Mucosa of descending colon (tissue), 3 donors: ENCODE measurements at regions not wholly inside any gene's neighbourhood (a gene's known extent, or its start where the extent isn't known, plus 50 kb on each side); places are given as distances from the start of the nearest gene placed in this dataset.

Source experiments
- ATAC-seq: fragments of 200-7000 bp; cut with Tn5 transposase; one replicate; pipeline ENCODE4 v1.9.1; 2020; ENCODE audit warnings: mild to moderate bottlenecking, moderate library complexity
- DNase-seq, 3 donors: peaks; one replicate each; pipeline ENCODE4 v3.0.0-alpha.2; 2020
- H3K36me3 ChIP-seq: fragments of 200-600 bp; one replicate; pipeline ENCODE4 v1.8.0; 2021; ENCODE audit warnings: low read depth, mild to moderate bottlenecking
- H3K4me1 ChIP-seq: fragments of 200-600 bp; one replicate; pipeline ENCODE4 v1.8.0; 2021; ENCODE audit warnings: low read depth, mild to moderate bottlenecking
- H3K4me3 ChIP-seq: fragments of 200-600 bp; one replicate; pipeline ENCODE4 v1.8.0; 2021; ENCODE audit warnings: mild to moderate bottlenecking
- H3K9me3 ChIP-seq: fragments of 200-600 bp; one replicate; pipeline ENCODE4 v1.8.0; 2021; ENCODE audit warnings: mild to moderate bottlenecking
- CTCF ChIP-seq: fragments of 200-600 bp; IDR thresholded peaks from one replicate; pipeline ENCODE4 v1.8.0; 2022; ENCODE audit warnings: antibody characterized with exemption, mild to moderate bottlenecking
- intact Hi-C, 2 donors: fragments of 100-400 bp; cut with DNase I in 1 of 2; cut with micrococcal nuclease in 1 of 2; formaldehyde crosslinking; loops; one replicate each; pipeline versions ENCODE4 v1.11.0 to v1.11.1; 2022; cut with DNase I, micrococcal nuclease
- donor health status: DM: no; HTN: no; CAD: no; lungs with moderate emphysema.
- donor health status: DM: no; HTN: no; CAD: no.
- donor health status: DM: no; HTN: yes; CAD: no.

DNA sequence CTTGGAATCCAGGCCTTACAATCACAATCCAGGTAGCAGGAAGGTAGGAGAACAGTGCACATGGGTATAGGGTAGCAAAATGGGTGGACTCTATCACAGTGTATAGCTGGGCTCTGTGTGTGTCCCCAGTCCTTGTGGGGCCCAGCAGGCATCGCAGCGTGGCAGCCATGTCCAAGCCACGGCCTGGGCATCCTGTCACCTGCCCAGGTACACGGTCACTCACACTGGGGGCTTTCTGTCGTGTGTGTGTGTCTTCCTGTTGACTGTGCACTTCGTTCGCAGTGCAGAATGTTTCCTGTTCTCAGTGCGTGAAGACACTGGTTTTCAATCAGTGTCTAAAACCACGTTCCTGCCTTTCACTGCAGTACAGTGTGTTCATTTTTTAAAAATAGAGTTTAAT is 523.2 kb upstream of the JARID2 start:
- no peak for TF ChIP-seq CTCF
- ATAC-seq = peak; percentile 68
- no peaks in the 10 kb centered on the region for H3K9me3 ChIP-seq
- H3K4me3 ChIP-seq = no peak overlapping the region
- H3K4me1 ChIP-seq = peaks cover 7% of the 10 kb centered on the region
- intact Hi-C loops = no loop called here
- peak in 1 of 3 donors; percentile 62 for DNase-seq
- H3K36me3 ChIP-seq = no peaks in the 10 kb centered on the region

GRCh38 chr6:14723535-14724086 is 522.3 kb upstream of the JARID2 start:
- Histone ChIP-seq H3K36me3 (no peaks in the 10 kb centered on the region), H3K9me3 (no peaks in the 10 kb centered on the region), H3K4me1 (peaks cover 7% of the 10 kb centered on the region), H3K4me3 (no peak overlapping the region)
- TF ChIP-seq CTCF = no peak
- ATAC-seq (no peak), DNase-seq (no peak)
- intact Hi-C loops = no loop called here

DNA sequence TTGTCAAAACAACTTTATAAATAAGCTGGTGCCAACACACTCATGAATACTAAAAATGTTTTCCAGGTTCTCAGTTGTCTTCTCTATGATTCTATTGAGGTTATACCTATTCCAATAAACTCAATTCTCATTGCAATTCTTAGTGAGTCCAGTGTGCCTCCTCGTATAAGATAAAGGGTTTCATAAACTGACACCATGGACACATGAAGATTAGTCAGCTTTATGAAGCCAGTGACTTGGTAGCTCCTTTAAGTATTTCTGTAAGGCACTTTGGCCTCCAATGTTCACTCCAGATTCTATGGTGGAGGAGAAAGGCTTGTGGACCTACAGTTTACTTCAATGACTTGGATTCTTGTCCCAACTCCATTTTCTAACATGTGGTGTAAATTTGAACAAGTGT is 521.3 kb upstream of the JARID2 start:
- TF ChIP-seq CTCF = no peak
- H3K9me3 ChIP-seq = no peaks in the 10 kb centered on the region
- DNase-seq (no peak), ATAC-seq (no peak)
- peaks cover 7% of the 10 kb centered on the region for H3K4me1 ChIP-seq
- H3K36me3 ChIP-seq = no peaks in the 10 kb centered on the region
- intact Hi-C loops = no loop called here
- no peak overlapping the region for H3K4me3 ChIP-seq

DNA sequence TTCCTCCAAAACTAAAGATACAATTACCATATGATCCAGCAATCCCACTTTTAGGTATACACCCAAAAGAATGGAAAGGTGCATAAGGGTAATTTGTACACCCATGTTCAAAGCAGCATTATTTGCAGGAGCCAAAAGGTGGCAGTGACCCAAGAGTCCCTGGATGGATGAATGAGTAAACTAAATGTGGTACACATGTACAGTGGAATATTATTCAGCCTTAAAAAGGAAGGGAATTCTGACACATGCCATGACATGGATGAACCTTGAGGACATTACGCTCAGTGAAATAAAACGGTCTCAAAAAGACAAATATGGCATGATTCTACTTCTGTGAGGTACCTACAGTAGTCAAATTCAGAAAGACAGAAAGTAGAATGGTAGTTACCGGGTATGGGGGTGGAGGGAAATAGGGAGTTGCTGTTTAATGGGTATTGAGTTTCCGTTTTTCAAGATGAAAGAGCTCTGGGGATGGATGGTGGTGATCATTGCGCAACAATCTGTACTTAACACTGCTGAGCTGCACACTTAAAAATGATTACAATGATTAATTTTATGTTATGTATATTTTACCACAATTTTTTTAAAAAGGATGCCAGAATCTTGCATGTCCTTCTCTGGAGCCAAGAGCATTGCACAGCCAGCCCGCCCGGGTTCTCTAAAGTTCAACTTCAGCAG is 518.9 kb upstream of the JARID2 start:
- DNase-seq (no peak), ATAC-seq (no peak)
- Histone ChIP-seq H3K9me3 (no peaks in the 10 kb centered on the region), H3K36me3 (no peaks in the 10 kb centered on the region), H3K4me3 (no peak overlapping the region), H3K4me1 (no peaks in the 10 kb centered on the region)
- no peak for TF ChIP-seq CTCF
- intact Hi-C loops = no loop called here

DNA sequence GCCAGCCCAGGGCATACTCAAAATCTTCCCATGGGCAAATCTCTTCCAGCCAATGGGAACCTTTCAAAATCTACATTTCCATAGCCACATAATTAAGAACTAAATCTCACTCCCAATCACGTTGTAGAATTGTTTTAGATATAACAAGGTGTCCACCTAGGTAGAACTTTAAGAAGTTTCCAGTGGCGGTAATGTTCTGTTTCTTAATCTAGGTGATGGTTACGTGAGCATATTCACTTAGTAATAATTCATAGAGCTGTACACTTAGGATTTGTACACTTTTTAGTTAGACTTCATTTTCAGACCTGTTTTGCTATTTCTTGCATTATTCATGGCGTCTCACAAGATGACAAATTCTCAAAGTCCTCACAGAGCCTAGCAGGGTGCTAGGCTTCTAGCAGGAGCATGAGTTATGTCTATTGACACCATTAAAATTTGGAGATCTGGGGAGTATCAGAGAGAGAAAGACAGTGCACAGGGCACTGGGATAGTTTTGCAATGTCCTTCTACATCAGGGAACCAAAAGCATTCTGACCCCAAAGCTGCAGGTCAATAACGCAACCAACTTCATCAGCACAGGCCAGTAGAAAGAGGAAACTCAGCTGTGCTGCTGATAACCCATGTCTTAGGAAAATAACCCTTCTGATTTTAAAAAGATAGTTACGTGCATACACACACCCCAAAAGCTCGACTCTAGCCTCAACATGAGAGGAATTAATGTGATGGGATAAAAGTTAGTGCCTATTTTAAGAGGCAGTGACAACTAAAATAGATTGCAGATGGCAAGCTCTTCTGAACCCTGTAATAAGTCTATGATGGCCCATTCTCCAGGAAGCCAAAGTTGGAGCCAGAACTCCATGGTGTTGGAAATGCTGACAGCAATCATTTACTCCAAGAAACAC is 518.1 kb upstream of the JARID2 start:
- no peak for TF ChIP-seq CTCF
- no peak for DNase-seq
- no peaks in the 10 kb centered on the region for H3K9me3 ChIP-seq
- ATAC-seq = peak; percentile 45
- intact Hi-C loops = no loop called here
- no peaks in the 10 kb centered on the region for H3K4me1 ChIP-seq
- no peaks in the 10 kb centered on the region for H3K36me3 ChIP-seq
- H3K4me3 ChIP-seq = no peak overlapping the region
